Astrocyte (in vitro differentiated cells and primary cell): ENCODE measurements at regions not wholly inside any gene's neighbourhood (a gene's known extent, or its start where the extent isn't known, plus 50 kb on each side); places are given as distances from the start of the nearest gene placed in this dataset.

Experiments
- CTCF ChIP-seq: IDR thresholded peaks from 2 replicates; pipeline ENCODE4 v1.5.1; 2011; ENCODE audit warnings: low read depth, mild to moderate bottlenecking, inconsistent platforms, low read length, moderate library complexity; ENCODE audit not compliant: insufficient read depth
- EZH2 ChIP-seq: IDR thresholded peaks from 2 replicates; pipeline ENCODE4 v1.6.1; 2012; ENCODE audit warnings: mild to moderate bottlenecking, low read length, inconsistent platforms; ENCODE audit not compliant: insufficient read depth

GRCh38 chr17:77364381-77364911 is 223.7 kb downstream of the SEC14L1 start:
- TF ChIP-seq CTCF, result no peak
- TF ChIP-seq EZH2, result no peak
